Thyroid gland (tissue), 4 donors: ENCODE measurements at regions not wholly inside any gene's neighbourhood (a gene's known extent, or its start where the extent isn't known, plus 50 kb on each side); places are given as distances from the start of the nearest gene placed in this dataset.

ENCODE experiments used
- DNase-seq, 2 donors: peaks; one replicate each; pipeline ENCODE4 v3.0.0-alpha.2; 2019
- H3K27ac ChIP-seq, 3 donors: fragments of 200-600 bp; sonication (generic); 1 replicate in 2 of 3; 2 replicates in 1 of 3; pipeline ENCODE4 v1.5.1; 2016 to 2019; ENCODE audit warnings: mild to moderate bottlenecking in 1 of 3, moderate library complexity in 1 of 3
- H3K27me3 ChIP-seq: fragments of 200-600 bp; sonication (generic); one replicate; pipeline ENCODE4 v1.5.1; 2019
- H3K36me3 ChIP-seq, 2 donors: fragments of 200-600 bp; sonication (generic); one replicate each; pipeline ENCODE4 v1.5.1; 2016 to 2019
- H3K4me1 ChIP-seq, 2 donors: fragments of 200-600 bp; sonication (generic); one replicate each; pipeline ENCODE4 v1.5.1; 2017 to 2019
- H3K4me3 ChIP-seq, 3 donors: fragments of 200-600 bp; sonication (generic); replicated peaks in 1 of 3; 1 replicate in 2 of 3; 2 replicates in 1 of 3; pipeline ENCODE4 v1.5.1; 2016; ENCODE audit warnings: mild to moderate bottlenecking in 1 of 3
- H3K9me3 ChIP-seq: fragments of 200-600 bp; sonication (generic); one replicate; pipeline ENCODE4 v1.5.1; 2017
- POLR2A ChIP-seq, 2 donors: fragments of 450-650 bp; IDR thresholded peaks; one replicate each; pipeline ENCODE4 v1.6.1; 2017; ENCODE audit warnings: antibody characterized with exemption in 2 of 2, mild to moderate bottlenecking in 2 of 2, moderate library complexity in 1 of 2
- WGBS, 2 donors: methylation state at CpG; one replicate each; pipeline ENCODE4 v1.1.5; 2017; 5-methylcytosine and 5-hydroxymethylcytosine counted together
- intact Hi-C: fragments of 100-400 bp; cut with DNase I; formaldehyde crosslinking; loops from one replicate; pipeline ENCODE4 v1.15.1; 2023
- TF ChIP-seq, protein P1 (sequence below), 6 experiments: fragments of 200-600 bp in 3 of 6; fragments of 450-650 bp in 3 of 6; sonication (generic) in 3 of 6; IDR thresholded peaks; one replicate each; pipeline ENCODE4 v1.5.1; 2016 to 2019; ENCODE audit warnings: antibody characterized with exemption in 6 of 6, mild to moderate bottlenecking in 2 of 6, inconsistent platforms in 1 of 6, moderate library complexity in 1 of 6

DNA sequence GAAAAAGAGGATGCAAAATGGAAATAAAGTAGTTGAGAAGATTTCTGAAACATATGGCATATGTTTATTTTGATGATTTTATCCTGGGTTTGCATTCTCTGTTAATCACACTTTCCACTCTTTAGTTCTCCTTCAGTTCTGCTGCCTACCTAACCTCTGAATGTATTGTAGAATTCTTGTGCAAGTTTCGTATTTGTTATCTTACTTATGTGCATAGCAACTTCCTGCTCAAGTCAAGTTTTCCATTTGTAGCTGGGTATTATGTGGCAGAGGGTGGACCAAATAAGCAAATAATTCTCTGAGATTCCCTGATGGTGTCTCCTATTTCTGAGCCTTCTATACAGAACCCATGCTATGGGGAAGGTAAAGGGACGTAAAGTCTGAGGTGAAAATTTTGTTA lies 381.6 kb downstream of the FOXG1 start:
- no peaks in the 10 kb centered on the region for H3K4me1 ChIP-seq
- TF ChIP-seq POLR2A (IDR thresholded peaks at IDR 0.05) = no peak
- TF ChIP-seq, protein P1, sequence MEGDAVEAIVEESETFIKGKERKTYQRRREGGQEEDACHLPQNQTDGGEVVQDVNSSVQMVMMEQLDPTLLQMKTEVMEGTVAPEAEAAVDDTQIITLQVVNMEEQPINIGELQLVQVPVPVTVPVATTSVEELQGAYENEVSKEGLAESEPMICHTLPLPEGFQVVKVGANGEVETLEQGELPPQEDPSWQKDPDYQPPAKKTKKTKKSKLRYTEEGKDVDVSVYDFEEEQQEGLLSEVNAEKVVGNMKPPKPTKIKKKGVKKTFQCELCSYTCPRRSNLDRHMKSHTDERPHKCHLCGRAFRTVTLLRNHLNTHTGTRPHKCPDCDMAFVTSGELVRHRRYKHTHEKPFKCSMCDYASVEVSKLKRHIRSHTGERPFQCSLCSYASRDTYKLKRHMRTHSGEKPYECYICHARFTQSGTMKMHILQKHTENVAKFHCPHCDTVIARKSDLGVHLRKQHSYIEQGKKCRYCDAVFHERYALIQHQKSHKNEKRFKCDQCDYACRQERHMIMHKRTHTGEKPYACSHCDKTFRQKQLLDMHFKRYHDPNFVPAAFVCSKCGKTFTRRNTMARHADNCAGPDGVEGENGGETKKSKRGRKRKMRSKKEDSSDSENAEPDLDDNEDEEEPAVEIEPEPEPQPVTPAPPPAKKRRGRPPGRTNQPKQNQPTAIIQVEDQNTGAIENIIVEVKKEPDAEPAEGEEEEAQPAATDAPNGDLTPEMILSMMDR (IDR thresholded peaks at IDR 0.05) = no peak
- WGBS, 2 donors = 87 to 88% methylated on average over 2 of the region's 2 CpGs
- no peaks in the 10 kb centered on the region for H3K36me3 ChIP-seq
- DNase-seq = no peak
- H3K27ac ChIP-seq = no peak overlapping the region
- no peaks in the 10 kb centered on the region for H3K27me3 ChIP-seq
- intact Hi-C loops = no loop called here
- no peaks in the 10 kb centered on the region for H3K9me3 ChIP-seq
- H3K4me3 ChIP-seq = no peak overlapping the region

DNA sequence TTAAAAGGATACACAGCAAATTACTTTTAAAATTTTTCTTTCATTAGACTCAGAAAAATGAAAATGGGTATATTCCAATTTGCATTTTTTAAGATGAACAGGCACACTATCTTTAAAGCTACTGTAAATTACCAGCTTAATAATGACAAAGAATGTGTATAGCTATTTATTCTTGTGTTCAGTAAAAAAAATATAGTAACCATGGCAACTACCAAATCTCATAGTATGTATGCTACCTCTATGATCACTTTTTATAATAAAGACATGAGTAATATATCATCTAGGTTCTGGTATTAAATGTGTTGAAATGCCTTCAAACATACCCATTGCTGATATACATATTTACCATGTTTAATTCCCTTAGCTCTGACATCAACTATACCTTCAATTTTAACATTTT lies 383.2 kb downstream of the FOXG1 start:
- H3K9me3 ChIP-seq = no peaks in the 10 kb centered on the region
- no peak overlapping the region for H3K4me3 ChIP-seq
- no peak for TF ChIP-seq POLR2A (IDR thresholded peaks at IDR 0.05)
- TF ChIP-seq, protein P1 (IDR thresholded peaks at IDR 0.05) = no peak
- DNase-seq = no peak
- intact Hi-C loops = no loop called here
- no peaks in the 10 kb centered on the region for H3K36me3 ChIP-seq
- no peaks in the 10 kb centered on the region for H3K27me3 ChIP-seq
- no peak overlapping the region for H3K27ac ChIP-seq
- H3K4me1 ChIP-seq = no peaks in the 10 kb centered on the region

DNA sequence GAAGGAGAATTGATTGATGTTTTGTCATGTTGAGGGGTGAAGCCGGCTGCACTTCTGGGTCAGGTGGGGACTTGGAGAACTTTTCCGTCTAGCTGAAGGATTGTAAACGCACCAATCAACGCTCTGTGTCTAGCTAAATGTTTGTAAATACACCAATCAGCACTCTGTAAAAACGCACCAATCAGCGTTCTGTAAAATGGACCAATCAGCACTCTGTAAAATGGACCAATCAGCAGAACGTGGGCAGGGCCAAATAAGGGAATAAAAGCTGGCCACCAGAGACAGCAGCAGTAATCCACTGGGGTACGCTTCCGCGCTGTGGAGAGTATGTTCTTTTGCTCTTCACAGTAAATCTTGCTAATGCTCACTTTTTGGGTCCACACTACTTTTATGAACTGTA lies 384.1 kb downstream of the FOXG1 start:
- Histone ChIP-seq H3K4me1 (no peaks in the 10 kb centered on the region), H3K27ac (no peak overlapping the region), H3K36me3 (no peaks in the 10 kb centered on the region), H3K27me3 (no peaks in the 10 kb centered on the region), H3K4me3 (no peak overlapping the region), H3K9me3 (no peaks in the 10 kb centered on the region)
- DNase-seq = no peak
- intact Hi-C loops = no loop called here
- WGBS, 2 donors = 92 to 93% methylated on average over 10 of the region's 10 CpGs
- TF ChIP-seq POLR2A (IDR thresholded peaks at IDR 0.05) = no peak
- TF ChIP-seq, protein P1 (IDR thresholded peaks at IDR 0.05) = no peak

DNA sequence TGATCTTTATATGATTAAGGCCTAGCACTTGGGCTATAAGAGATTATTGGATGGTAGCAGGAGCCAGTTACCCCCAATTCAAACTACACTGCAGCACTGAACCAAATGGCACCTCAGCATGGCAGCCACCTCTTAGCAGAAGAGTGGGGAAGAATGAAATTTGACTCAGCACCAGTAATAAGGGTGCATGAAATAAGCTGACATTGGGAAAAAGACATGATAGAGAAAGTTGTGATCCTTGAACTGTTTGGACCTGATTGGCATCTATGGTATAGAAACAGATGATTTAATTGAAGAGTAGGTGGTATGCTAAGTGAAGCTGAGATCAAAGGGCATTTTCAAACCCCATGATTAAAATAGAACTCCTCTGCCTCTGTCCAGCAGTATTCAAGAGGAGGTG lies 389.5 kb downstream of the FOXG1 start:
- TF ChIP-seq, protein P1 (IDR thresholded peaks at IDR 0.05) = no peak
- no peak for TF ChIP-seq POLR2A (IDR thresholded peaks at IDR 0.05)
- Histone ChIP-seq H3K4me3 (no peak overlapping the region), H3K4me1 (no peaks in the 10 kb centered on the region), H3K9me3 (no peaks in the 10 kb centered on the region), H3K27ac (no peak overlapping the region), H3K27me3 (no peaks in the 10 kb centered on the region), H3K36me3 (no peaks in the 10 kb centered on the region)
- intact Hi-C loops = no loop called here
- DNase-seq = no peak

DNA sequence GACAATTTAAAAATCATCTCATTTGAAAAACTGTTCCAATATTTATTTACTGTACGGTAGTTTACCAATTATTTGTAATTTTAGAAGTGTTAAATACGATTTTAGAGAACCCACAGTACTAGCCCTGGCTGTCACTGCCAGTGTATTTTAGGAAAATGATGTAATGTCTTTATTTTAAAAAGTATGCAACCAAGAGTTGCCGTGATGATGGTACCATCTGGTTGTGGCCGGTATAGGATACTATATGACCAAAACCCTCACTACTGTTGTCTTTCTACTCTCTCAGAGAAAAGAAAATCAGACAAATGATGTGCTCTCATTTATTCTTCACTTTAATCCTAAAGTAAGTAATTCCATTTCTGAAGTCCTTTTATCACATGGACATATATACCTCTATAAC lies 395.0 kb downstream of the FOXG1 start:
- H3K27ac ChIP-seq = no peak overlapping the region
- no peaks in the 10 kb centered on the region for H3K9me3 ChIP-seq
- intact Hi-C loops = no loop called here
- no peak for DNase-seq
- H3K36me3 ChIP-seq = no peaks in the 10 kb centered on the region
- no peaks in the 10 kb centered on the region for H3K27me3 ChIP-seq
- H3K4me1 ChIP-seq = no peaks in the 10 kb centered on the region
- no peak overlapping the region for H3K4me3 ChIP-seq
- TF ChIP-seq POLR2A (IDR thresholded peaks at IDR 0.05) = no peak
- TF ChIP-seq, protein P1 (IDR thresholded peaks at IDR 0.05) = no peak
- WGBS, 2 donors = 78 to 83% methylated on average over 4 of the region's 4 CpGs
